Naive thymus-derived CD4-positive, alpha-beta T cell (primary cell): ENCODE measurements at regions not wholly inside any gene's neighbourhood (a gene's known extent, or its start where the extent isn't known, plus 50 kb on each side); places are given as distances from the start of the nearest gene placed in this dataset.
A peak's percentile ranks its signal among the peaks of the same experiment; 100 is the strongest.

Experiments
- ATAC-seq: fragments of 150-1000 bp; cut with Tn5 transposase; 2 replicates; pipeline ENCODE4 v1.10.0; 2021; ENCODE audit warnings: mild to moderate bottlenecking, moderate library complexity
- CTCF ChIA-PET: fragments of 350-600 bp; sonication (Branson Sonifier 250); formaldehyde crosslinking; loops from one replicate; lab custom pipeline; 2021; ENCODE audit warnings: antibody characterized with exemption; lab: Charles Lee
- POLR2A ChIA-PET: fragments of 350-600 bp; sonication (Branson Sonifier 250); formaldehyde crosslinking; loops from one replicate; lab custom pipeline; 2021; ENCODE audit warnings: antibody characterized with exemption, inconsistent platforms; lab: Charles Lee
- DNase-seq, 9 donors: peaks; one replicate each; pipeline versions ENCODE4 v3.0.0 to v3.0.0-alpha.2; 2020 to 2022; ENCODE audit warnings: mixed read lengths in 1 of 9
- H3K27ac ChIP-seq: one replicate; pipeline ENCODE4 v1.7.0; 2013; ENCODE audit warnings: mild to moderate bottlenecking, low read depth, low read length, moderate library complexity
- H3K27me3 ChIP-seq, 2 donors: one replicate each; pipeline ENCODE4 v1.7.0; 2013; ENCODE audit warnings: low read length in 2 of 2, mild to moderate bottlenecking in 2 of 2, moderate library complexity in 2 of 2; ENCODE audit not compliant: control insufficient read depth in 2 of 2, insufficient read depth in 2 of 2
- H3K36me3 ChIP-seq, 3 experiments: 1 replicate in 2 of 3; 2 replicates in 1 of 3; pipeline ENCODE4 v1.7.0; 2013; ENCODE audit warnings: low read length in 3 of 3, mild to moderate bottlenecking in 3 of 3, moderate library complexity in 1 of 3; ENCODE audit not compliant: insufficient read depth in 3 of 3, control insufficient read depth in 2 of 3
- H3K4me1 ChIP-seq, 2 donors: one replicate each; pipeline ENCODE4 v1.7.0; 2013; ENCODE audit warnings: low read length in 2 of 2, mild to moderate bottlenecking in 2 of 2, moderate library complexity in 1 of 2; ENCODE audit not compliant: control insufficient read depth in 2 of 2, insufficient read depth in 2 of 2
- H3K4me3 ChIP-seq: 2 replicates; pipeline ENCODE4 v1.7.0; 2013; ENCODE audit warnings: mild to moderate bottlenecking, low read length
- H3K9me3 ChIP-seq, 3 experiments: 1 replicate in 2 of 3; 2 replicates in 1 of 3; pipeline ENCODE4 v1.7.0; 2013; ENCODE audit warnings: low read length in 3 of 3; ENCODE audit not compliant: control insufficient read depth in 2 of 3
- H3K27ac Mint-ChIP-seq, 9 donors: one replicate each; pipeline ENCODE4 v1.8.0; 2020 to 2022; ENCODE audit warnings: mixed read lengths in 9 of 9, mild to moderate bottlenecking in 8 of 9, moderate library complexity in 5 of 9, inconsistent platforms in 2 of 9
- H3K27me3 Mint-ChIP-seq, 5 donors: one replicate each; pipeline ENCODE4 v1.8.0; 2021 to 2022; ENCODE audit warnings: mixed read lengths in 5 of 5, mild to moderate bottlenecking in 1 of 5
- H3K36me3 Mint-ChIP-seq, 5 donors: one replicate each; pipeline ENCODE4 v1.8.0; 2020 to 2022; ENCODE audit warnings: mixed read lengths in 5 of 5, mild to moderate bottlenecking in 3 of 5, inconsistent platforms in 1 of 5
- H3K4me1 Mint-ChIP-seq, 7 donors: one replicate each; pipeline ENCODE4 v1.8.0; 2020 to 2022; ENCODE audit warnings: mixed read lengths in 7 of 7, mild to moderate bottlenecking in 3 of 7, inconsistent platforms in 1 of 7
- H3K4me3 Mint-ChIP-seq, 10 donors: one replicate each; pipeline ENCODE4 v1.8.0; 2020 to 2022; ENCODE audit warnings: mild to moderate bottlenecking in 10 of 10, mixed read lengths in 10 of 10, moderate library complexity in 6 of 10, inconsistent platforms in 2 of 10
- H3K9me3 Mint-ChIP-seq, 11 donors: one replicate each; pipeline ENCODE4 v1.8.0; 2020 to 2022; ENCODE audit warnings: mixed read lengths in 11 of 11, mild to moderate bottlenecking in 4 of 11, inconsistent platforms in 1 of 11, moderate library complexity in 1 of 11
- intact Hi-C, 2 donors: fragments of 100-400 bp; cut with micrococcal nuclease; formaldehyde crosslinking; loops; one replicate each; pipeline ENCODE4 v1.15.1; 2023

GRCh38 chr9:21568484-21568883 lies 86.4 kb upstream of the IFNE start:
- ChIA-PET CTCF (no interaction called here), POLR2A (no interaction called here)
- Histone ChIP-seq H3K36me3 (no peaks in the 10 kb centered on the region), H3K9me3 (no peaks in the 10 kb centered on the region), H3K4me1 (peaks cover 0 to 14% of the 10 kb centered on the region in 2 donors), H3K27ac (no peak overlapping the region), H3K4me3 (no peak overlapping the region), H3K27me3 (no peaks in the 10 kb centered on the region)
- Mint-ChIP-seq H3K27ac (no peak overlapping the region), H3K36me3 (no peaks in the 10 kb centered on the region), H3K4me3 (no peak overlapping the region), H3K4me1 (peaks cover 4 to 33% (median 20%) of the 10 kb centered on the region in 7 donors), H3K27me3 (peaks cover 0 to 76% (median 0%) of the 10 kb centered on the region in 5 donors), H3K9me3 (peaks cover 0 to 2% (median 0%) of the 10 kb centered on the region in 11 donors)
- ATAC-seq (no peak), DNase-seq (no peak)
- intact Hi-C loops, result loop anchor here in 1 of 2 donors (1.0 kb wide), 1 partner anchor 8 kb away; no protein-coding TSS in a partner anchor

GRCh38 chr9:21569721-21570120 lies 87.6 kb upstream of the IFNE start:
- ATAC-seq, result no peak
- Histone ChIP-seq H3K4me3 (no peak overlapping the region), H3K27me3 (no peaks in the 10 kb centered on the region), H3K27ac (no peak overlapping the region), H3K36me3 (no peaks in the 10 kb centered on the region), H3K4me1 (peaks cover 0 to 5% of the 10 kb centered on the region in 2 donors), H3K9me3 (no peaks in the 10 kb centered on the region)
- Mint-ChIP-seq H3K27me3 (peaks cover 0 to 70% (median 0%) of the 10 kb centered on the region in 5 donors), H3K9me3 (peaks cover 0 to 2% (median 0%) of the 10 kb centered on the region in 11 donors), H3K36me3 (no peaks in the 10 kb centered on the region), H3K4me3 (no peak overlapping the region), H3K4me1 (peaks cover 0 to 21% (median 11%) of the 10 kb centered on the region in 7 donors), H3K27ac (no peak overlapping the region)
- ChIA-PET CTCF (interaction anchor here (0.8 to 1.5 kb wide), 2 partner anchors 26 to 139 kb away, joined by 3 to 4 read pairs; no protein-coding TSS in a partner anchor), POLR2A (interaction anchor here (0.7 to 1.8 kb wide), 3 partner anchors 9 to 439 kb away, joined by 3 to 8 read pairs (median 4); no protein-coding TSS in a partner anchor)
- intact Hi-C loops, result loop anchor here in 1 of 2 donors (1.0 kb wide), 1 partner anchor 8 kb away; no protein-coding TSS in a partner anchor
- no peak for DNase-seq

- Mint-ChIP-seq H3K27ac (no peak overlapping the region), H3K9me3 (peaks cover 0 to 2% (median 0%) of the 10 kb centered on the region in 11 donors), H3K4me3 (no peak overlapping the region), H3K4me1 (peaks cover 0 to 13% (median 3%) of the 10 kb centered on the region in 7 donors), H3K27me3 (peaks cover 0 to 68% (median 0%) of the 10 kb centered on the region in 5 donors), H3K36me3 (no peaks in the 10 kb centered on the region)
- Histone ChIP-seq H3K4me3 (no peak overlapping the region), H3K36me3 (no peaks in the 10 kb centered on the region), H3K27ac (no peak overlapping the region), H3K4me1 (no peaks in the 10 kb centered on the region), H3K27me3 (no peaks in the 10 kb centered on the region), H3K9me3 (no peaks in the 10 kb centered on the region)
- ChIA-PET CTCF (interaction anchor here (0.7 to 1.5 kb wide), 3 partner anchors 9 to 138 kb away, joined by 3 to 4 read pairs (median 3); no protein-coding TSS in a partner anchor), POLR2A (interaction anchor here (1.8 kb wide), 1 partner anchor 8 kb away, joined by 8 read pairs; no protein-coding TSS in a partner anchor)
- no peak for DNase-seq
- intact Hi-C loops, result no loop called here
- no peak for ATAC-seq
Measured at GRCh38 chr9:21570643-21571275, 88.6 kb upstream of the IFNE start.

- Histone ChIP-seq H3K27me3 (no peaks in the 10 kb centered on the region), H3K36me3 (no peaks in the 10 kb centered on the region), H3K27ac (no peak overlapping the region), H3K4me3 (no peak overlapping the region), H3K9me3 (no peaks in the 10 kb centered on the region), H3K4me1 (peaks cover 18 to 29% of the 10 kb centered on the region in 2 donors)
- Mint-ChIP-seq H3K9me3 (peaks cover 0 to 2% (median 0%) of the 10 kb centered on the region in 11 donors), H3K27ac (no peak overlapping the region), H3K4me1 (peaks cover 19 to 41% (median 33%) of the 10 kb centered on the region in 7 donors), H3K4me3 (no peak overlapping the region), H3K27me3 (peaks cover 0 to 45% (median 0%) of the 10 kb centered on the region in 5 donors), H3K36me3 (no peaks in the 10 kb centered on the region)
- ATAC-seq (no peak), DNase-seq (no peak)
- ChIA-PET POLR2A (interaction anchor here (0.6 kb wide), 1 partner anchor 1359 kb away, joined by 3 read pairs; no protein-coding TSS in a partner anchor), CTCF (interaction anchor here (0.6 kb wide), 1 partner anchor 32 kb away, joined by 3 read pairs; no protein-coding TSS in a partner anchor)
- intact Hi-C loops, result no loop called here
Measured at GRCh38 chr9:21574261-21574660, 92.1 kb upstream of the IFNE start.

- H3K36me3 Mint-ChIP-seq, result no peaks in the 10 kb centered on the region
- CTCF ChIA-PET, result interaction anchor here (1.2 kb wide), 1 partner anchor 133 kb away, joined by 3 read pairs; no protein-coding TSS in a partner anchor
- Histone ChIP-seq H3K4me1 (peaks cover 25 to 33% of the 10 kb centered on the region in 2 donors), H3K36me3 (no peaks in the 10 kb centered on the region), H3K4me3 (no peak overlapping the region), H3K27ac (peak overlapping the region; percentile 48), H3K9me3 (no peaks in the 10 kb centered on the region), H3K27me3 (no peaks in the 10 kb centered on the region)
- peaks cover 0 to 34% (median 0%) of the 10 kb centered on the region in 5 donors for H3K27me3 Mint-ChIP-seq
- peak overlapping the region; percentile 3 to 77 (median 58) for H3K4me3 Mint-ChIP-seq
- H3K9me3 Mint-ChIP-seq, result peaks cover 0 to 2% (median 0%) of the 10 kb centered on the region in 11 donors
- peak overlapping the region; percentile 34 to 95 (median 87) for H3K27ac Mint-ChIP-seq
- POLR2A ChIA-PET, result interaction anchor here (0.6 to 3.8 kb wide), 7 partner anchors 8 to 50 kb away, joined by 3 to 22 read pairs (median 4); no protein-coding TSS in a partner anchor
- intact Hi-C loops, result loop anchor here (1.0 to 5.0 kb wide), 7 partner anchors 8 to 421 kb away; partner anchors contain the start of genes KLHL9 (in 2 of the 2) and MTAP (in 1 of the 2)
- peaks cover 23 to 51% (median 39%) of the 10 kb centered on the region in 7 donors for H3K4me1 Mint-ChIP-seq
- DNase-seq (peak in 7 of 9 donors; percentile 44 to 80 (median 60)), ATAC-seq (peak; percentile 69)
Measured at GRCh38 chr9:21576331-21577189, 94.4 kb upstream of the IFNE start.

- Histone ChIP-seq H3K4me1 (peaks cover 31 to 33% of the 10 kb centered on the region in 2 donors), H3K27ac (peak overlapping the region; percentile 59), H3K27me3 (no peaks in the 10 kb centered on the region), H3K36me3 (no peaks in the 10 kb centered on the region), H3K4me3 (peak overlapping the region; percentile 24), H3K9me3 (no peaks in the 10 kb centered on the region)
- DNase-seq (peak in 5 of 9 donors; percentile 16 to 40 (median 20)), ATAC-seq (peak; percentile 85)
- H3K4me1 Mint-ChIP-seq, result peaks cover 25 to 53% (median 41%) of the 10 kb centered on the region in 7 donors
- intact Hi-C loops, result loop anchor here (1.0 to 5.0 kb wide), 5 partner anchors 20 to 418 kb away; partner anchors contain the start of gene KLHL9 (in 2 of the 2)
- H3K36me3 Mint-ChIP-seq, result no peaks in the 10 kb centered on the region
- CTCF ChIA-PET, result interaction anchor here (1.0 to 2.6 kb wide), 3 partner anchors 20 to 209 kb away, joined by 4 to 6 read pairs (median 6); no protein-coding TSS in a partner anchor
- H3K27ac Mint-ChIP-seq, result peak overlapping the region; percentile 82 to 99 (median 93)
- no peaks in the 10 kb centered on the region for H3K9me3 Mint-ChIP-seq
- H3K27me3 Mint-ChIP-seq, result peaks cover 0 to 18% (median 0%) of the 10 kb centered on the region in 5 donors
- POLR2A ChIA-PET, result interaction anchor here (1.0 to 3.8 kb wide), 5 partner anchors 9 to 199 kb away, joined by 3 to 22 read pairs (median 4); no protein-coding TSS in a partner anchor
- H3K4me3 Mint-ChIP-seq, result peak overlapping the region; percentile 75 to 92 (median 88)
Measured at GRCh38 chr9:21579247-21579671, 97.1 kb upstream of the IFNE start.
